OCI-LY3 (cell line): ENCODE measurements at regions not wholly inside any gene's neighbourhood (a gene's known extent, or its start where the extent isn't known, plus 50 kb on each side); places are given as distances from the start of the nearest gene placed in this dataset.

Experiments used
- EZH2phosphoT487 ChIP-seq: fragments of 200-600 bp; shearing (Covaris generic); IDR thresholded peaks from 2 replicates; pipeline ENCODE4 v1.6.1; 2018; ENCODE audit warnings: antibody characterized with exemption, mixed run types, low read depth
- TF ChIP-seq, protein P1 (sequence below): fragments of 200-600, 300-600 bp; sonication (generic); IDR thresholded peaks from 2 replicates; pipeline ENCODE4 v1.5.1; 2014; ENCODE audit warnings: antibody characterized with exemption, low read length, low read depth

GRCh38 chr10:28996345-28996744 lies 292.5 kb upstream of the LYZL1 start:
- TF ChIP-seq, protein P1, sequence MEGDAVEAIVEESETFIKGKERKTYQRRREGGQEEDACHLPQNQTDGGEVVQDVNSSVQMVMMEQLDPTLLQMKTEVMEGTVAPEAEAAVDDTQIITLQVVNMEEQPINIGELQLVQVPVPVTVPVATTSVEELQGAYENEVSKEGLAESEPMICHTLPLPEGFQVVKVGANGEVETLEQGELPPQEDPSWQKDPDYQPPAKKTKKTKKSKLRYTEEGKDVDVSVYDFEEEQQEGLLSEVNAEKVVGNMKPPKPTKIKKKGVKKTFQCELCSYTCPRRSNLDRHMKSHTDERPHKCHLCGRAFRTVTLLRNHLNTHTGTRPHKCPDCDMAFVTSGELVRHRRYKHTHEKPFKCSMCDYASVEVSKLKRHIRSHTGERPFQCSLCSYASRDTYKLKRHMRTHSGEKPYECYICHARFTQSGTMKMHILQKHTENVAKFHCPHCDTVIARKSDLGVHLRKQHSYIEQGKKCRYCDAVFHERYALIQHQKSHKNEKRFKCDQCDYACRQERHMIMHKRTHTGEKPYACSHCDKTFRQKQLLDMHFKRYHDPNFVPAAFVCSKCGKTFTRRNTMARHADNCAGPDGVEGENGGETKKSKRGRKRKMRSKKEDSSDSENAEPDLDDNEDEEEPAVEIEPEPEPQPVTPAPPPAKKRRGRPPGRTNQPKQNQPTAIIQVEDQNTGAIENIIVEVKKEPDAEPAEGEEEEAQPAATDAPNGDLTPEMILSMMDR, result no peak
- TF ChIP-seq EZH2phosphoT487, result no peak
